Type B pancreatic cell (in vitro differentiated cells): ENCODE measurements at regions not wholly inside any gene's neighbourhood (a gene's known extent, or its start where the extent isn't known, plus 50 kb on each side); places are given as distances from the start of the nearest gene placed in this dataset.
"Not testable (repeated sequence)": the region's sequence is repeated elsewhere in the genome, so short reads cannot be mapped to it uniquely, and the experiment has no call there.

ENCODE experiments used
- DNase-seq: peaks from one replicate; pipeline ENCODE4 v3.0.0; 2021; ENCODE audit warnings: mixed read lengths; ENCODE audit not compliant: unreplicated experiment; ENCODE audit errors: extremely low spot score
- H3K27ac Mint-ChIP-seq: 2 replicates; pipeline ENCODE4 v1.8.0; 2021; ENCODE audit warnings: mild to moderate bottlenecking, mixed read lengths
- H3K27me3 Mint-ChIP-seq: 2 replicates; pipeline ENCODE4 v1.8.0; 2021; ENCODE audit warnings: mixed read lengths
- H3K36me3 Mint-ChIP-seq: 2 replicates; pipeline ENCODE4 v1.8.0; 2021; ENCODE audit warnings: mixed read lengths
- H3K4me1 Mint-ChIP-seq: one replicate; pipeline ENCODE4 v1.8.0; 2021; ENCODE audit warnings: mixed read lengths; ENCODE audit not compliant: unreplicated experiment
- H3K4me3 Mint-ChIP-seq: 2 replicates; pipeline ENCODE4 v1.8.0; 2021; ENCODE audit warnings: mild to moderate bottlenecking, mixed read lengths
- H3K9me3 Mint-ChIP-seq: 2 replicates; pipeline ENCODE4 v1.8.0; 2021; ENCODE audit warnings: mixed read lengths
- CTCF ChIP-seq: fragments of 200-600 bp; sonication (generic); conservative IDR thresholded peaks from 2 replicates; pipeline ENCODE4 v1.5.0; 2021; ENCODE audit warnings: antibody characterized with exemption, mild to moderate bottlenecking

- no peak for DNase-seq
- TF ChIP-seq CTCF = no peak
- Mint-ChIP-seq H3K27ac (no peak overlapping the region), H3K36me3 (no peaks in the 10 kb centered on the region), H3K4me1 (no peaks in the 10 kb centered on the region), H3K9me3 (no peaks in the 10 kb centered on the region), H3K4me3 (no peak overlapping the region), H3K27me3 (no peaks in the 10 kb centered on the region)
Observed at GRCh38 chrX:36897690-36898089, 110.5 kb upstream of the FAM47C start.

GRCh38 chrX:36898301-36898700 lies 109.9 kb upstream of the FAM47C start:
- DNase-seq = no peak
- no peaks in the 10 kb centered on the region for H3K4me1 Mint-ChIP-seq
- H3K9me3 Mint-ChIP-seq = no peaks in the 10 kb centered on the region
- TF ChIP-seq CTCF = peak; percentile 67
- no peaks in the 10 kb centered on the region for H3K27me3 Mint-ChIP-seq
- H3K36me3 Mint-ChIP-seq = no peaks in the 10 kb centered on the region
- H3K4me3 Mint-ChIP-seq = no peak overlapping the region
- no peak overlapping the region for H3K27ac Mint-ChIP-seq

GRCh38 chrX:36904561-36904960 lies 103.6 kb upstream of the FAM47C start:
- not testable (repeated sequence) for H3K27ac Mint-ChIP-seq, H3K9me3 Mint-ChIP-seq, H3K36me3 Mint-ChIP-seq, H3K27me3 Mint-ChIP-seq, H3K4me3 Mint-ChIP-seq, H3K4me1 Mint-ChIP-seq, DNase-seq

GRCh38 chrX:36908801-36909675 lies 99.1 kb upstream of the FAM47C start:
- H3K36me3 Mint-ChIP-seq = no peaks in the 10 kb centered on the region
- no peaks in the 10 kb centered on the region for H3K27me3 Mint-ChIP-seq
- no peak overlapping the region for H3K4me3 Mint-ChIP-seq
- DNase-seq = no peak
- no peaks in the 10 kb centered on the region for H3K9me3 Mint-ChIP-seq
- H3K4me1 Mint-ChIP-seq = no peaks in the 10 kb centered on the region
- TF ChIP-seq CTCF = peak; percentile 80
- H3K27ac Mint-ChIP-seq = no peak overlapping the region

- Mint-ChIP-seq H3K4me1 (no peaks in the 10 kb centered on the region), H3K9me3 (no peaks in the 10 kb centered on the region), H3K27me3 (no peaks in the 10 kb centered on the region), H3K4me3 (no peak overlapping the region), H3K36me3 (no peaks in the 10 kb centered on the region), H3K27ac (no peak overlapping the region)
- no peak for DNase-seq
- no peak for TF ChIP-seq CTCF
Observed at GRCh38 chrX:36909676-36910030, 98.5 kb upstream of the FAM47C start.

- H3K9me3 Mint-ChIP-seq = peaks cover 10% of the 10 kb centered on the region
- H3K4me1 Mint-ChIP-seq = no peaks in the 10 kb centered on the region
- H3K27ac Mint-ChIP-seq = no peak overlapping the region
- H3K36me3 Mint-ChIP-seq = no peaks in the 10 kb centered on the region
- H3K4me3 Mint-ChIP-seq = no peak overlapping the region
- no peaks in the 10 kb centered on the region for H3K27me3 Mint-ChIP-seq
- no peak for DNase-seq
- TF ChIP-seq CTCF = no peak
Observed at GRCh38 chrX:36913551-36913950, 94.6 kb upstream of the FAM47C start.
